ENCODE measurements at regions not wholly inside any gene's neighbourhood (a gene's known extent, or its start where the extent isn't known, plus 50 kb on each side); places are given as distances from the start of the nearest gene placed in this dataset.

- DNase-seq, result no peak
Measured at GRCh38 chr1:11338284-11338924, 65.4 kb downstream of the UBIAD1 start.

- no peak for DNase-seq
Measured at GRCh38 chr1:11339346-11340232, 66.6 kb downstream of the UBIAD1 start.

- no peak for DNase-seq
Measured at GRCh38 chr1:11340233-11340632, 67.2 kb downstream of the UBIAD1 start.

- DNase-seq, result no peak
Measured at GRCh38 chr1:11341901-11342552, 69.0 kb downstream of the UBIAD1 start.

GRCh38 chr1:11342621-11343032, 69.6 kb downstream of the UBIAD1 start:
- DNase-seq, result no peak

GRCh38 chr1:11345971-11346715, 73.1 kb downstream of the UBIAD1 start:
- DNase-seq, result no peak

- no peak for DNase-seq
Measured at GRCh38 chr1:11350265-11350664, 77.3 kb downstream of the UBIAD1 start.

- DNase-seq, result no peak
Measured at GRCh38 chr1:11352058-11352715, 79.2 kb downstream of the UBIAD1 start.

GRCh38 chr1:11352816-11353799, 80.1 kb downstream of the UBIAD1 start:
- no peak for DNase-seq

- no peak for DNase-seq
Measured at GRCh38 chr1:11354893-11355553, 82.0 kb downstream of the UBIAD1 start.

GRCh38 chr1:11355559-11356475, 82.8 kb downstream of the UBIAD1 start:
- DNase-seq, result no peak

GRCh38 chr1:11357276-11357675, 84.3 kb downstream of the UBIAD1 start:
- DNase-seq, result no peak

- no peak for DNase-seq
Measured at GRCh38 chr1:11358984-11359383, 86.0 kb downstream of the UBIAD1 start.

GRCh38 chr1:11362547-11363021, 89.6 kb downstream of the UBIAD1 start:
- no peak for DNase-seq

GRCh38 chr1:11364170-11364569, 91.2 kb downstream of the UBIAD1 start:
- DNase-seq, result peak in 1 of 2 donors; percentile 9

GRCh38 chr1:11365744-11366387, 92.9 kb downstream of the UBIAD1 start:
- DNase-seq, result no peak

- DNase-seq, result no peak
Measured at GRCh38 chr1:11373029-11373894, 100.3 kb downstream of the UBIAD1 start.

Measured in CD4-positive, alpha-beta T cell treated with Interferon alpha-2 for 1 hour (primary cell).